Endothelial cell of umbilical vein (primary cell): ENCODE measurements at regions not wholly inside any gene's neighbourhood (a gene's known extent, or its start where the extent isn't known, plus 50 kb on each side); places are given as distances from the start of the nearest gene placed in this dataset.

Experiments used
- BruUV-seq: library from RNA; stranded (reverse); fragments of 400-500 nt; replicated peaks from 2 replicates; lab custom pipeline; 2021; lab: Mats Ljungman, UMichigan
- CTCF ChIA-PET: fragments of 300-600, 350-600 bp; sonication (Branson Sonifier 250); formaldehyde crosslinking; loops from one replicate; lab custom pipeline; 2021; ENCODE audit warnings: antibody characterized with exemption, inconsistent platforms; lab: Charles Lee
- POLR2A ChIA-PET: fragments of 300-600, 350-600 bp; sonication (Branson Sonifier 250); formaldehyde crosslinking; loops from one replicate; lab custom pipeline; 2021; ENCODE audit warnings: antibody characterized with exemption, inconsistent platforms; lab: Charles Lee
- DNase-seq: peaks from one replicate; pipeline ENCODE4 v3.0.0-alpha.2; 2011; ENCODE audit warnings: low read depth, low spot score
- FAIRE-seq: peaks from 2 replicates; lab custom pipeline; 2011; peaks lifted over from hg19 to GRCh38; lab: Jason Lieb, UNC
- H2AFZ ChIP-seq: 2 replicates; pipeline ENCODE4 v1.6.0; 2012; ENCODE audit warnings: low read depth, low read length, control low read depth, inconsistent platforms
- H3K27ac ChIP-seq: 2 replicates; pipeline ENCODE4 v1.5.1; 2011; ENCODE audit warnings: low read depth, mild to moderate bottlenecking, control low read depth, low read length, moderate library complexity; ENCODE audit not compliant: insufficient read depth
- H3K27me3 ChIP-seq, 2 experiments: 2 replicates each; pipeline versions ENCODE4 v1.6.0 to v1.6.1; 2011; ENCODE audit warnings: low read length in 2 of 2, mixed read lengths in 1 of 2; ENCODE audit not compliant: control insufficient read depth in 2 of 2, insufficient read depth in 2 of 2
- H3K36me3 ChIP-seq, 2 experiments: 2 replicates in 1 of 2; 3 replicates in 1 of 2; pipeline ENCODE4 v1.5.1; 2011; ENCODE audit warnings: low read length in 2 of 2, mild to moderate bottlenecking in 1 of 2, moderate library complexity in 1 of 2; ENCODE audit not compliant: control insufficient read depth in 2 of 2, insufficient read depth in 2 of 2; ENCODE audit errors: extremely low read depth in 1 of 2
- H3K4me1 ChIP-seq: 3 replicates; pipeline ENCODE4 v1.5.1; 2011; ENCODE audit warnings: mild to moderate bottlenecking, low read length; ENCODE audit not compliant: control insufficient read depth, insufficient read depth; ENCODE audit errors: extremely low read depth
- H3K4me2 ChIP-seq: 2 replicates; pipeline ENCODE4 v1.6.1; 2011; ENCODE audit warnings: low read length, control low read depth, mixed read lengths; ENCODE audit not compliant: insufficient read depth
- H3K4me3 ChIP-seq, 3 experiments: fragments of 200-600 bp in 1 of 3; sonication (generic), shearing (Covaris generic) in 1 of 3; replicated peaks in 1 of 3; 2 replicates each; pipeline ENCODE4 v1.5.1; 2011 to 2016; ENCODE audit warnings: control low read depth in 3 of 3, low read length in 3 of 3, mild to moderate bottlenecking in 2 of 3, inconsistent platforms in 1 of 3, low read depth in 1 of 3, moderate library complexity in 1 of 3; ENCODE audit not compliant: insufficient read depth in 1 of 3
- H3K79me2 ChIP-seq: 2 replicates; pipeline ENCODE4 v1.6.0; 2012; ENCODE audit warnings: low read length, inconsistent platforms; ENCODE audit not compliant: control insufficient read depth, insufficient read depth
- H3K9ac ChIP-seq: replicated peaks from 2 replicates; pipeline ENCODE3; 2011; ENCODE audit warnings: low read length, control low read depth; ENCODE audit not compliant: insufficient read depth; ENCODE audit errors: extremely low read depth
- H3K9me1 ChIP-seq: replicated peaks from 3 replicates; pipeline ENCODE4 v1.6.0; 2011; ENCODE audit warnings: mild to moderate bottlenecking, low read length; ENCODE audit not compliant: control insufficient read depth, insufficient read depth; ENCODE audit errors: extremely low read depth
- H3K9me3 ChIP-seq: replicated peaks from 2 replicates; pipeline ENCODE4 v1.5.1; 2012; ENCODE audit warnings: low read length, inconsistent platforms; ENCODE audit not compliant: control insufficient read depth, insufficient read depth
- H4K20me1 ChIP-seq: replicated peaks from 2 replicates; pipeline ENCODE3; 2011; ENCODE audit warnings: mild to moderate bottlenecking, low read length; ENCODE audit not compliant: control insufficient read depth, insufficient read depth; ENCODE audit errors: extremely low read depth
- EZH2 ChIP-seq: IDR thresholded peaks from 2 replicates; pipeline ENCODE4 v1.6.1; 2012; ENCODE audit warnings: borderline replicate concordance, low read depth, mild to moderate bottlenecking, moderate library complexity, low read length, inconsistent platforms; ENCODE audit not compliant: severe bottlenecking
- FOS ChIP-seq: IDR thresholded peaks from 2 replicates; pipeline ENCODE4 v1.6.1; 2011; ENCODE audit warnings: mild to moderate bottlenecking, low read length, moderate library complexity, borderline replicate concordance; ENCODE audit not compliant: insufficient read depth
- GATA2 ChIP-seq: IDR thresholded peaks from 2 replicates; pipeline ENCODE4 v1.7.0; 2011; ENCODE audit warnings: low read depth, mild to moderate bottlenecking, moderate library complexity, mixed read lengths, low read length; ENCODE audit not compliant: insufficient read length, insufficient read depth
- JUN ChIP-seq: IDR thresholded peaks from 2 replicates; pipeline ENCODE4 v1.6.1; 2011; ENCODE audit warnings: borderline replicate concordance, low read depth; ENCODE audit not compliant: insufficient read length, insufficient read depth
- MYC ChIP-seq: IDR thresholded peaks from one replicate; pipeline ENCODE4 v1.6.1; 2011; ENCODE audit warnings: mild to moderate bottlenecking, low read depth, low read length
- POLR2A ChIP-seq: IDR thresholded peaks from 2 replicates; pipeline ENCODE4 v1.6.1; 2012; ENCODE audit warnings: low read depth, mild to moderate bottlenecking, control low read depth, low read length
- POLR2AphosphoS5 ChIP-seq: IDR thresholded peaks from 2 replicates; pipeline ENCODE4 v1.6.1; 2012; ENCODE audit warnings: low read depth, mild to moderate bottlenecking, control low read depth, low read length, moderate library complexity; ENCODE audit not compliant: insufficient read depth
- dilution Hi-C: fragments of 300-500 bp; cut with MboI; formaldehyde crosslinking; loops from one replicate; pipeline ENCODE4 v1.15.0; 2019; ENCODE audit warnings: low sequenced_read_pairs; ENCODE audit not compliant: extremely low pct_ligation_motif_present
- intact Hi-C: fragments of 100-400 bp; cut with micrococcal nuclease; formaldehyde crosslinking; loops from one replicate; pipeline ENCODE4 v1.10.0; 2022
- TF ChIP-seq, protein P1 (sequence below), 2 donors: IDR thresholded peaks; 1 replicate in 1 of 2; 2 replicates in 1 of 2; pipeline ENCODE4 v1.5.1; 2011; ENCODE audit warnings: low read length in 2 of 2, mild to moderate bottlenecking in 2 of 2, moderate library complexity in 2 of 2, control low read depth in 1 of 2, inconsistent platforms in 1 of 2, low read depth in 1 of 2; ENCODE audit not compliant: insufficient read depth in 1 of 2; ENCODE audit errors: extremely low read depth in 1 of 2
- TF ChIP-seq, protein P2 (sequence below): IDR thresholded peaks from 2 replicates; pipeline ENCODE4 v1.6.1; 2011; ENCODE audit not compliant: insufficient read depth, insufficient read length

DNA sequence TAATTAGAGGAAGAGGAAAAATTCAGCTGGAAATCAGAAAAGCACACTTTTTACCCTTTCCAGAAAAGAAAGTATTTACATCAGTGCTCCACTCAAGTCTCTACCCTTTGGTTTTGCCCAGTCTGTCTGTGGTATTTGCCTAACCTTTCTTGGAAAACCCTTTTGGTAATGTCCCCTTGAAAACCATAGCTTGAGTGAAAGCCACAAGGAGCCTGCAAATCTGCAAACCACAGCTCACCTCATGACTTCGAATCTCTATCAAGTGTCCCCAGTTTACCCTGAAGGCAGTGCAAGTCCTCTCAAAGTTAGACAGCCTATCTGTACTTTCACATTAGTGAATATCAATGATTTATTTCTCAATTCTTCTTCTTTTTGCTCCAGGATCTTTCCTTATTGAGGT lies 162.1 kb upstream of the TSLP start:
- intact Hi-C loops = no loop called here
- Histone ChIP-seq H3K9ac (no peak overlapping the region), H3K79me2 (no peaks in the 10 kb centered on the region), H3K4me1 (no peaks in the 10 kb centered on the region), H3K27ac (no peak overlapping the region), H3K36me3 (no peaks in the 10 kb centered on the region), H3K4me2 (no peak overlapping the region), H3K4me3 (no peak overlapping the region), H3K9me1 (no peaks in the 10 kb centered on the region), H3K9me3 (no peaks in the 10 kb centered on the region), H4K20me1 (no peaks in the 10 kb centered on the region), H2AFZ (no peak overlapping the region), H3K27me3 (no peaks in the 10 kb centered on the region)
- BruUV-seq = no TSS peak
- TF ChIP-seq, protein P1, sequence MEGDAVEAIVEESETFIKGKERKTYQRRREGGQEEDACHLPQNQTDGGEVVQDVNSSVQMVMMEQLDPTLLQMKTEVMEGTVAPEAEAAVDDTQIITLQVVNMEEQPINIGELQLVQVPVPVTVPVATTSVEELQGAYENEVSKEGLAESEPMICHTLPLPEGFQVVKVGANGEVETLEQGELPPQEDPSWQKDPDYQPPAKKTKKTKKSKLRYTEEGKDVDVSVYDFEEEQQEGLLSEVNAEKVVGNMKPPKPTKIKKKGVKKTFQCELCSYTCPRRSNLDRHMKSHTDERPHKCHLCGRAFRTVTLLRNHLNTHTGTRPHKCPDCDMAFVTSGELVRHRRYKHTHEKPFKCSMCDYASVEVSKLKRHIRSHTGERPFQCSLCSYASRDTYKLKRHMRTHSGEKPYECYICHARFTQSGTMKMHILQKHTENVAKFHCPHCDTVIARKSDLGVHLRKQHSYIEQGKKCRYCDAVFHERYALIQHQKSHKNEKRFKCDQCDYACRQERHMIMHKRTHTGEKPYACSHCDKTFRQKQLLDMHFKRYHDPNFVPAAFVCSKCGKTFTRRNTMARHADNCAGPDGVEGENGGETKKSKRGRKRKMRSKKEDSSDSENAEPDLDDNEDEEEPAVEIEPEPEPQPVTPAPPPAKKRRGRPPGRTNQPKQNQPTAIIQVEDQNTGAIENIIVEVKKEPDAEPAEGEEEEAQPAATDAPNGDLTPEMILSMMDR (IDR thresholded peaks at IDR 0.05; ENCODE audit: extremely low read depth in 1 of 2, insufficient read depth in 1 of 2, low read depth in 1 of 2, low read length in 2 of 2) = no peak
- TF ChIP-seq MYC = no peak
- TF ChIP-seq, protein P2, sequence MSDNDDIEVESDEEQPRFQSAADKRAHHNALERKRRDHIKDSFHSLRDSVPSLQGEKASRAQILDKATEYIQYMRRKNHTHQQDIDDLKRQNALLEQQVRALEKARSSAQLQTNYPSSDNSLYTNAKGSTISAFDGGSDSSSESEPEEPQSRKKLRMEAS = no peak
- TF ChIP-seq POLR2AphosphoS5 = no peak
- TF ChIP-seq EZH2 = no peak
- no peak for TF ChIP-seq POLR2A
- TF ChIP-seq FOS = no peak
- no peak for TF ChIP-seq JUN
- no peak for TF ChIP-seq GATA2
- DNase-seq (no peak), FAIRE-seq (no peak)
- dilution Hi-C loops = no loop called here
- CTCF ChIA-PET = no interaction called here
- POLR2A ChIA-PET = no interaction called here
